Gastrocnemius medialis (tissue), 4 donors: ENCODE measurements at regions not wholly inside any gene's neighbourhood (a gene's known extent, or its start where the extent isn't known, plus 50 kb on each side); places are given as distances from the start of the nearest gene placed in this dataset.

Experiments used
- ATAC-seq, 2 donors: fragments of 150-250 bp; one replicate each; pipeline ENCODE4 v1.9.1; 2016
- DNase-seq, 2 donors: peaks; one replicate each; pipeline ENCODE4 v3.0.0-alpha.2; 2019
- H3K27ac ChIP-seq, 4 donors: fragments of 200-600 bp; sonication (generic); 1 replicate in 1 of 4; 2 replicates in 3 of 4; pipeline ENCODE4 v1.5.1; 2016 to 2018; ENCODE audit warnings: mild to moderate bottlenecking in 2 of 4, moderate library complexity in 1 of 4
- H3K27me3 ChIP-seq, 3 donors: fragments of 200-600 bp; sonication (generic) in 2 of 3; 1 replicate in 1 of 3; 2 replicates in 2 of 3; pipeline versions ENCODE4 v1.5.1 to v1.6.0; 2016 to 2019; ENCODE audit warnings: mild to moderate bottlenecking in 1 of 3, moderate library complexity in 1 of 3
- H3K36me3 ChIP-seq, 2 donors: fragments of 200-600 bp; sonication (generic) in 1 of 2; one replicate each; pipeline ENCODE4 v1.5.1; 2017 to 2018
- H3K4me1 ChIP-seq, 2 donors: fragments of 200-600 bp; sonication (generic) in 1 of 2; one replicate each; pipeline ENCODE4 v1.5.1; 2016 to 2017; ENCODE audit warnings: mild to moderate bottlenecking in 2 of 2
- H3K4me3 ChIP-seq, 4 donors: fragments of 200-600 bp; sonication (generic) in 3 of 4; 1 replicate in 1 of 4; 2 replicates in 3 of 4; pipeline ENCODE4 v1.5.1; 2016 to 2019; ENCODE audit warnings: mild to moderate bottlenecking in 2 of 4
- H3K9me3 ChIP-seq, 3 donors: fragments of 200-600 bp; sonication (generic) in 2 of 3; 1 replicate in 1 of 3; 2 replicates in 2 of 3; pipeline ENCODE4 v1.5.1; 2016 to 2019
- CTCF ChIP-seq, 5 experiments: fragments of 450-650 bp in 3 of 5; fragments of 200-600 bp in 2 of 5; sonication (generic) in 2 of 5; IDR thresholded peaks in 4 of 5; conservative IDR thresholded peaks in 1 of 5; 1 replicate in 4 of 5; 2 replicates in 1 of 5; pipeline ENCODE4 v1.5.1; 2016 to 2019; ENCODE audit warnings: antibody characterized with exemption in 5 of 5, mild to moderate bottlenecking in 3 of 5, moderate library complexity in 3 of 5
- POLR2A ChIP-seq, 2 donors: fragments of 450-650 bp; IDR thresholded peaks; one replicate each; pipeline ENCODE4 v1.6.1; 2017; ENCODE audit warnings: antibody characterized with exemption in 2 of 2, mild to moderate bottlenecking in 2 of 2, moderate library complexity in 2 of 2
- in situ Hi-C, 4 donors: fragments of 200-750 bp; cut with MboI; loops; one replicate each; pipeline versions ENCODE4 v1.15.0 to v1.8.0; 2017; ENCODE audit warnings: low sequenced_read_pairs in 4 of 4
- intact Hi-C: fragments of 100-400 bp; cut with DNase I; formaldehyde crosslinking; loops from one replicate; pipeline ENCODE4 v1.15.1; 2023; ENCODE audit warnings: low total_unique reads

DNA sequence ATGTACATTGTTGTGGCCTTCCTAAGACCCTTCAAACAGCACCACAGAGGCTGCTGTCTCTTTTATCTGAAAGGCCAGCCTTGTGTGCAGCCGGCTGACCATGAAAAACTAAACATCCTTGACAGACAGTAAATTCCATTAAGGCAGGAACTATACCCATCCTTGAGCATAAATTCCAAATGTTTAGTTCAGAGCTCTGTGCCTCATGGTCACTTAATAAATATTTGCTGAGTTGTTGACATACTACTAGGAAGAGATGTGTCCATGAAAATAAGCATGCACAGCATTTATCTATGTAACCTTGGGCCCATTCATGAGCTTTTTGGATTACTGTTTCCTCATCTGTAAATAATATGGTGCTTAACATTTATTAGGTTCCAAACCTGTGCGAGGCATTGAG, 424.8 kb downstream of the HRH4 start:
- Histone ChIP-seq H3K27me3 (no peaks in the 10 kb centered on the region), H3K27ac (no peak overlapping the region), H3K9me3 (no peaks in the 10 kb centered on the region), H3K4me3 (no peak overlapping the region), H3K4me1 (no peaks in the 10 kb centered on the region), H3K36me3 (no peaks in the 10 kb centered on the region)
- in situ Hi-C loops, result loop anchor here in 2 of 4 donors (25.0 kb wide), 2 partner anchors 777 to 952 kb away; no protein-coding TSS in a partner anchor
- DNase-seq (no peak), ATAC-seq (no peak)
- intact Hi-C loops, result no loop called here
- no peak for TF ChIP-seq CTCF (IDR thresholded peaks at IDR 0.05 in 4 of 5, conservative IDR thresholded peaks at IDR 0.05 in 1 of 5)

DNA sequence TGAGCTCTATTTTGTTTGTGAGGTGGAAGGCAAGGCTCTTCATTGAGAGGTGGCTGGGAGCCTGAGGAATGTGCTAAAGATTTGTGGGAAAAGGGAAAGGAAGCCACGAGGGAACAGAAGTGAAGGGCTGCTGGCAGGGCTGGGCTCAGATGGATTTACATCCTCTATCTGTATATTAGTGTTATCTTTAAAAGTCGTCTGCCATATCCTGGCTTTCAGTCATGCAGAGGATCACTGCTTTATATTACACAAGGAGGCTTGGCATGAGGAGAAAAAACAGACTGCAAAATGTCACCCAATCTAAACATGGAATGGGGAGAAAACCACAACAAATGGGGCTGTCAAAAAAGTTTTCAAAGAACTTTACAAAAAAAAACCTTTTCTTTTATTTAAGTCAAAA, 434.4 kb downstream of the HRH4 start:
- no peak for TF ChIP-seq POLR2A (IDR thresholded peaks at IDR 0.05)
- TF ChIP-seq CTCF (IDR thresholded peaks at IDR 0.05 in 4 of 5, conservative IDR thresholded peaks at IDR 0.05 in 1 of 5), result no peak
- no peak for DNase-seq
- no peak overlapping the region for H3K4me3 ChIP-seq
- in situ Hi-C loops, result loop anchor here in 2 of 4 donors (25.0 kb wide), 2 partner anchors 767 to 942 kb away; no protein-coding TSS in a partner anchor
- no peaks in the 10 kb centered on the region for H3K9me3 ChIP-seq
- no peak for ATAC-seq
- H3K4me1 ChIP-seq, result no peaks in the 10 kb centered on the region
- H3K27ac ChIP-seq, result no peak overlapping the region
- H3K27me3 ChIP-seq, result no peaks in the 10 kb centered on the region
- H3K36me3 ChIP-seq, result no peaks in the 10 kb centered on the region
- intact Hi-C loops, result no loop called here

GRCh38 chr18:24897461-24897860, 437.0 kb downstream of the HRH4 start:
- no peak for TF ChIP-seq CTCF (IDR thresholded peaks at IDR 0.05 in 4 of 5, conservative IDR thresholded peaks at IDR 0.05 in 1 of 5)
- no peak for TF ChIP-seq POLR2A (IDR thresholded peaks at IDR 0.05)
- intact Hi-C loops, result no loop called here
- no peaks in the 10 kb centered on the region for H3K9me3 ChIP-seq
- H3K4me1 ChIP-seq, result no peaks in the 10 kb centered on the region
- no peak for DNase-seq
- no peak overlapping the region for H3K27ac ChIP-seq
- H3K27me3 ChIP-seq, result no peaks in the 10 kb centered on the region
- H3K4me3 ChIP-seq, result no peak overlapping the region
- ATAC-seq, result no peak
- in situ Hi-C loops, result loop anchor here in 2 of 4 donors (25.0 kb wide), 2 partner anchors 765 to 940 kb away; no protein-coding TSS in a partner anchor
- H3K36me3 ChIP-seq, result no peaks in the 10 kb centered on the region

- no peaks in the 10 kb centered on the region for H3K9me3 ChIP-seq
- no peaks in the 10 kb centered on the region for H3K36me3 ChIP-seq
- H3K27ac ChIP-seq, result no peak overlapping the region
- no peaks in the 10 kb centered on the region for H3K4me1 ChIP-seq
- no peak overlapping the region for H3K4me3 ChIP-seq
- in situ Hi-C loops, result no loop called here
- no peaks in the 10 kb centered on the region for H3K27me3 ChIP-seq
- ATAC-seq, result no peak
- no peak for DNase-seq
- intact Hi-C loops, result no loop called here
- TF ChIP-seq CTCF (IDR thresholded peaks at IDR 0.05 in 4 of 5, conservative IDR thresholded peaks at IDR 0.05 in 1 of 5) (no peak), POLR2A (IDR thresholded peaks at IDR 0.05) (no peak)
Measured at GRCh38 chr18:24910221-24910620, 441.7 kb downstream of the ZNF521 start.

GRCh38 chr18:24913507-24914170, 438.3 kb downstream of the ZNF521 start:
- peak; percentile 69 to 76 for ATAC-seq
- in situ Hi-C loops, result no loop called here
- intact Hi-C loops, result no loop called here

More at GRCh38 chr18:24913507-24914170, 438.3 kb downstream of the ZNF521 start:
- no peak for TF ChIP-seq POLR2A (IDR thresholded peaks at IDR 0.05)
- no peak for TF ChIP-seq CTCF (IDR thresholded peaks at IDR 0.05 in 4 of 5, conservative IDR thresholded peaks at IDR 0.05 in 1 of 5)
- H3K4me1 ChIP-seq, result no peaks in the 10 kb centered on the region
- no peak overlapping the region for H3K4me3 ChIP-seq
- no peaks in the 10 kb centered on the region for H3K9me3 ChIP-seq
- no peaks in the 10 kb centered on the region for H3K27me3 ChIP-seq
- DNase-seq, result no peak
- no peaks in the 10 kb centered on the region for H3K36me3 ChIP-seq
- H3K27ac ChIP-seq, result peak overlapping the region in 1 of 4 donors; percentile 1
